NCI-H2107 (cell line): ENCODE measurements at regions not wholly inside any gene's neighbourhood (a gene's known extent, or its start where the extent isn't known, plus 50 kb on each side); places are given as distances from the start of the nearest gene placed in this dataset.
"Not testable (repeated sequence)": the region's sequence is repeated elsewhere in the genome, so short reads cannot be mapped to it uniquely, and the experiment has no call there.

ENCODE experiments used
- DNase-seq: peaks from one replicate; lab custom pipeline; 2025; lab: John Stamatoyannopoulos, UW

GRCh38 chr4:186981161-186981560 lies 257.5 kb upstream of the FAT1 start:
- no peak for DNase-seq

DNA sequence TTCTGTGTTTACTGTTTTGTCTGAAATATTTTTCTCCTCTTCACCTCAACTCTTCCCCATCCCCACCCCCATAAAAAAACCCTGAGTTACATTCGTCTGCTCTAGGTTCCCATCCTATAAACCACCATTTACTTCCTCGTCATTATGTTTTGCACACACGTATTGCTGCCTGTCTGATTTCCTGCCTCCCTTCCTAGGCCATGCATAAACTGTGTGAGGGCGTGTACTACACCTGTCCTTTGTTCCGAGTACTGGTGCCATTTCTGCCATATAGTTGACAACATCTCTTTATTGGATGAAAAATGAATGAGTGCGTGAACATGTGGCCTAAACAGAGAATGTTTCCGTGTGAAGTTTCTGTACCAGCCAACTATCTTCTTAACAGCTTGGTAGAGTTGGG lies 258.5 kb upstream of the FAT1 start:
- DNase-seq: no peak

DNA sequence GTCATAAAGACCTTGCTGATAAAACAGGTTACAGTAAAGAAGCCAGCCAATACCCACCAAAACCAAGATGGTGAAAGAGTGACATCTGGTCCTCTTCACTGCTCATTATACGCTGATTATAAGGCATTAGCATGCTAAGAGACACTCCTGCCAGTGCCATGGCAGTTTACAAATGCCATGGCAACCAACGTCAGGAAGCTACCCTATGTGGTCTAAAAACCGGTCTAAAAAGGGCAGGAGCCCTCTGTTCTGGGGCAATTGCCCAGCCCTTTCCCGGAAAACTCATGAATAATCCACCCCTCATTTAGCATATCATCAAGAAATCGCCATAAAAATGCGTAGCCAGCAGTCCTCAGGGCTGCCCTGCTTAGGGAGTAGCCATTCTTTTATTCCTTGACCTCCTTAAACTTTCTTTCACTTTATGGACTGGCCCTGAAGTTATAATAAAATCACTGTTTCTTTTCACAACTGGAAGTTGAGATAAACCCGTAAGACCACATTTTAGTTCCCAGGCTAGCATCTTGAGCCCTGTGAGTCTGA lies 260.5 kb upstream of the FAT1 start:
- no peak for DNase-seq

- no peak for DNase-seq
Measured at GRCh38 chr4:186999686-187000085, 276.0 kb upstream of the FAT1 start.

- no peak for DNase-seq
Measured at GRCh38 chr4:187000281-187000680, 276.6 kb upstream of the FAT1 start.

DNA sequence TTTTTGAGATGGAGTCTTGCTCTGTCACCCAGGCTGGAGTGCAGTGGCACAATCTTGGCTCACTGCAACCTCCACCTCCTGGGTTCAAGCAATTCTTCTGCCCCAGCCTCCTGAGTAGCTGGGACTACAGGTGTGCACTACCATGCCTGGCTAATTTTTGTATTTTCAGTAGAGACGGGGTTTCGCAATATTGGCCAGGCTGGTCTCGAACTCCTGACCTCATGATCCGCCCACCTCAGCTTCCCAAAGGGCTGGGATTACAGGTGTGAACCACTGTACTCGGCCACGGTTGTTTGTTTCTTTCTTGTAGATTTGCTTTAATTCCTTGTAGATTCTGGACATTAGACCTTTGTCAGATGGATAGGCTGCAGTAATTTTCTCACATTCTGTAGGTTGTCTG lies 278.5 kb upstream of the FAT1 start:
- DNase-seq: not testable (repeated sequence)

DNA sequence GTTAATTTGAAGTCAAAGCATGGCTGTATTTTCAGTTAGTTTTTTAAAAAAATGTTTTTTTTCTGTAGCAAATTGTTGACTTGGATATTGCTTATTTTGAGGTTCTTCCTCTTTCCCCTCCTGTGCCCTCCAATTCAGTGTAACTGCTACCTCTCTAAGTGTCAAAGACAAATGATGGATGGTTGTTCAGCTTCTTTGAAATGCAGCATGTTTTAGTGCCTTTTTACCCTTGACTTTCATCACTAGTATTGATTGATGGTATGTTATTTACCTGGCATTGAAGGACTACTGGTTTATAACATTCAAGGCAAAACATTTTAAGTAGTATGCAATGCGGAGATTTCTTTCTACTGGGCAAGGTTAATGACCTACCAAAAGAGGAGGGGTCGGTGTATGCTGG lies 281.0 kb upstream of the FAT1 start:
- no peak for DNase-seq

DNA sequence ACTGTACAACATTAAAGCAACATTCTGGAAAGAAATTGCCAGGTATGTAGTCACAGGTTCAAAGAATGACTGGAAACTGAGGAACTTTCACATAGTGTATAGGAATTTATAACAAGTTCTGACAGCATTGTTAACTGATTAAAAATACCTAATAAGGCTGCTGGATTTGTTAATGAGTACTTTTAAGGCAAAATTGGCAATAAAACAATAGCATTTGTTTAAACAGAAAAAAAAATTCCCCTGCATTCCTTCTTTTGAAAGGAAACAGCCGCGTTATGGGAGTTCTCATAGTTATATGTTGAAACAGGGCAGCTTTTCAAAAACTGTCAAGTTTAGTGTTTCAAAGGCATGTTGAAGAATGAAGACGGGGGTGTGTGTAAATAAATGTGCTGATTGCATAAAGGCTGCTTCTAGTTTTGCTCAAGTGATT lies 282.5 kb upstream of the FAT1 start:
- no peak for DNase-seq

DNA sequence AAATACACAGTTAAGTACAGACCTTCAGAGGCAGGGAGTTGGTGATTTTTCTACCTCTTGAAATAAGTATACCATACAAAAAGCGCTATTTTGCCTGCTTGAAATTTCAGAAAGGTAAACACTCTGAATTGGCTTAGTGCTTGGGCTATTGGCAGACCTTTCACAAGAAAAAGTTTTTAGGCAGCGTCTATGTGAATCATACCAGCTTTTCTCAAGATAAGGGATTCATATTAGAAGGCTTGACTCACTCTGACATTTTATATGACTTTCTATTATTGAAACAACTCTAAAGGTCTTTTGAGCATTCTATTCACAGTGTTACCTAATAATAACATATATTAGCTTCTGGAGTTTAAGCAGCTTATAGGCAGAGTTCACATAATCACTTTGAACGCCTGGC lies 286.4 kb upstream of the FAT1 start:
- DNase-seq: no peak

DNA sequence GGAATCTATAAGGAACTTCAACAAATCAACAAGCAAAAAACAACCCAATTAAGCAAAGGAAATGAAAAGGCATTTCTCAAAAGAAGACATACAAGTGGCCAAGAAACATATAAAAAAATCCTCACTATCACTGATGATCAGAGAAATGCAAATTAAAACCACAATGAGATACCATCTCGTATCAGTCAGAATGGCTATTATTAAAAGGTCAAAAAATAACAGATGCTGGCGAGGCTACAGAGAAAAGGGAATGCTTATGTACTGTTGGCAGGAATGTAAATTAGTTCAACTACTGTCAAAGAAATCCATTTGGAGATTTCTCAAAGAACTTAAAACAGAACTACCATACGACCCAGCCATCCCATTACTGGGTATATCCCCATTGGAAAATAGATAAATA lies 292.4 kb upstream of the FAT1 start:
- DNase-seq: no peak

- DNase-seq: no peak
Measured at GRCh38 chr4:187017147-187017546, 293.5 kb upstream of the FAT1 start.

DNA sequence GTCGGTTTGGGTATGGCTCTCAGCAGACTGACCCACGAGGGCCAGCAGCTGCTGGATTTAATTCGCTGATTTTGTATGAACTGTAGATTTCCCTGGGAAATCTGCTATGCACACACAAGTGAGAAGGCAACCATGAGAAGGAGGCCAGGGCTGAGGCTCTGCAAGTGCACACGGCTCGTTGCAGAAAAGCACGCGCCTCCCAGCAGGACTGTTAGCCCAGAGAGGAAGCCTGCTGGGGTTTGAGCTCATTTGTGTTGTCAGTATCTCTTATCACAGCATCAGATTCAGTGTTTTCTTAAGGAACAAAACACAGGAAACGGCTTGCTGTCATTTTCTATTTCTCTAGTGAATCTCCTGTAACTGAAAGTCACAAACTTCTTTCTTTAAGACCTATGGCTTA lies 296.2 kb upstream of the FAT1 start:
- no peak for DNase-seq

GRCh38 chr4:187020676-187021075 lies 297.0 kb upstream of the FAT1 start:
- DNase-seq: no peak

- no peak for DNase-seq
Measured at GRCh38 chr4:187021436-187022205, 298.0 kb upstream of the FAT1 start.

DNA sequence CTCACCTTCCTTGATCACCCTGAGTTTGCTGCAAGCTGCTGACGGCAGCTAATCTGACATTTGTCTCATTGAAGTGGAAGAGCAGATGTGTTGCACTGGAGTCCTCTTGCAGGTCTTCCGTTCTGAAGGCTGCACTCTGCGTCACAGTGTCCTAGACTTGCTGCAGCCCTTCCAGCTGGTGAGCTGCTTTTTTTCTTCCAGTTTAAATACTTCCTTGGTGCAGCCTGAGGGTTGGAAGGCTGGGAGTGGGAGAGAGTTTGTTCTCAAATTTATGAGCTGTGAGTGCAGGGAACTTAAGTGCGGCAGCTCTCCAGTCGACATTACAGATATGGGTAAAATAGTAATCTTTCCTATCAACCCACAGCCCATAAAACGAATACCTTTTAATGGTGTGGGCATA lies 303.6 kb upstream of the FAT1 start:
- no peak for DNase-seq

DNA sequence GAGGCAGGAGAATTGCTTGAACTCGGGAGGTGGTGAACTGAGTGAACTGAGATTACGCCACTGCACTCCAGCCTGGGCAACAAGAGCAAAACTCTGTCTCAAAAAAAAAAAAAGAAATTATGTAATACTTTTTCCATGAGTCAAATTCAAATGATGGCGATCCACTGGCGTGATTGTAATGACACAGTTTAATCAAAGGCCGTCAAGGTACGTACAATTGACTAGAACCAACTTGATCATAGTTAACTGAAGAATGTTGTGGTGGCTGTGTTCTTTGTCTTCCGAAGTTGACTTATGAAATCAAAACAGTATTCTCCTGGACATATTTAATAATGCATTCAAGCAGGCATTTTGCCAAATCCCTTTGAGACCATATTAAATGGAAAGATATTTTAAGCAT lies 318.6 kb upstream of the FAT1 start:
- no peak for DNase-seq

- no peak for DNase-seq
Measured at GRCh38 chr4:187046471-187046870, 322.8 kb upstream of the FAT1 start.

DNA sequence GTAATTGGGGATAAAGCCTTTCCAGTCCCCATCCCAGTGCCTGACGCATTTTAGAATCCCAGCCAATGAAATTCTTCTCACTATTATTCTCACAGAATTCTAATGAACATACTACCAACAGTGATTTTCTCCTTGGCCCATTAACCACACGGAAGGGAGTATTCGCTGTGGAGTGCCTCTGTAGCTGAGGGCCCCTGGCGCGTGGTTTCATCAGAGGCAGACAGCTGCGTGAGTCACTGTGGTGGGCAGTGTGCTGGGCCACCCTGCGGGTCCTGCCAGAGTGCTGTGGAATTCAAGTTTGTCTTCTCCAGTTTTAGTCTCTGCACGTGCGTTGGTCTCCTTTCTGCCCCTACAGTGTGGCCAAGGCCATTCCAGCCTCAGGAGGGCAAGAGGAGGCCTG lies 335.4 kb upstream of the FAT1 start:
- no peak for DNase-seq

GRCh38 chr4:187059895-187060294 lies 336.2 kb upstream of the FAT1 start:
- DNase-seq: no peak

- DNase-seq: no peak
Measured at GRCh38 chr4:187060551-187060950, 336.9 kb upstream of the FAT1 start.

- no peak for DNase-seq
Measured at GRCh38 chr4:187063251-187063650, 339.6 kb upstream of the FAT1 start.

- DNase-seq: no peak
Measured at GRCh38 chr4:187064033-187064432, 340.4 kb upstream of the FAT1 start.

DNA sequence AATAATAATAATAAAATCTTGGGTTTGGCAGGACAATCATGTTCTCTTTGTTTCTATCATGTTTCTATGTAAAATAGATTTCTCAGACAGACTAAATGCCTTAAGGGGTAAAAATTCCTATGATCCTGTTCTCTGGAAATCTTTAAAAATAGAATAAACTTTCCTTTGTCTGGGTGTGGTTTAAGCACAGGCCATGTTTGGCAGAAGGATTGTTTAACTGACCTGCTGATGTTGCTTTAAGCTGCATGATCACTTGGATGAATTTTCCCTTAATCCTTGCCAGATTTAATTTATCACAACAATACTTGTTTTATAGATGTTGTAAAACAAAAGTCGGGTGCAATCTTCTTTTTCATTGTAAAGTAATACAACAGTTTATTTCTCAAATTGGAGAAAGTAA lies 341.7 kb upstream of the FAT1 start:
- no peak for DNase-seq

GRCh38 chr4:187065806-187066205 lies 342.1 kb upstream of the FAT1 start:
- DNase-seq: no peak
